ENCODE measurements at regions not wholly inside any gene's neighbourhood (a gene's known extent, or its start where the extent isn't known, plus 50 kb on each side); places are given as distances from the start of the nearest gene placed in this dataset.

- no peak for TF ChIP-seq TBP (optimal IDR thresholded peaks at IDR 0.05; ENCODE audit: low read depth, low read length)
- TF ChIP-seq FOXA1 (IDR thresholded peaks at IDR 0.05; ENCODE audit: borderline replicate concordance) = no peak
- no peak for TF ChIP-seq CAMTA2 (CRISPR knock-in tag; conservative IDR thresholded peaks at IDR 0.05)
- TF ChIP-seq SAP30 (IDR thresholded peaks at IDR 0.05; ENCODE audit: borderline replicate concordance, insufficient read depth, low read depth, low read length, poor library complexity, severe bottlenecking) = no peak
Measured at GRCh38 chr4:107366016-107366735, 330.1 kb upstream of the DKK2 start (continued).

- H3K9me3 ChIP-seq (replicated peaks; ENCODE audit: control insufficient read depth, insufficient read depth, low read depth, low read length) = no peaks in the 10 kb centered on the region
- H3K27ac ChIP-seq (ENCODE audit: extremely low read depth, low read depth, low read length) = no peak overlapping the region
- intact Hi-C loops (cut with micrococcal nuclease) (loop anchor here (10.0 kb wide), 1 partner anchor 372 kb away; no protein-coding TSS in a partner anchor), in situ Hi-C loops (cut with MboI) (no loop called here)
- H3K27me3 ChIP-seq (ENCODE audit: control insufficient read depth in 2 of 2, insufficient read depth in 2 of 2, low read length in 2 of 2) = no peaks in the 10 kb centered on the region
- H3K36me3 ChIP-seq (ENCODE audit: control insufficient read depth, insufficient read depth, low read length) = no peaks in the 10 kb centered on the region
- FAIRE-seq (no peak), DNase-seq (ENCODE audit: extremely low read depth in 1 of 4, low spot score in 3 of 4) (no peak), ATAC-seq (no peak)
- H3K4me1 ChIP-seq (replicated peaks in 1 of 2; ENCODE audit: control insufficient read depth in 2 of 2, insufficient read depth in 2 of 2, low read length in 2 of 2) = no peaks in the 10 kb centered on the region
- H2AFZ ChIP-seq (ENCODE audit: low read depth, low read length) = no peak overlapping the region
- POLR2A ChIA-PET = no interaction called here
- BruUV-seq (replicated peaks) = no TSS peak
- no peak overlapping the region for H3K4me2 ChIP-seq (ENCODE audit: insufficient read depth, low read length)
- no peaks in the 10 kb centered on the region for H4K20me1 ChIP-seq (replicated peaks; ENCODE audit: control insufficient read depth, insufficient read depth, low read length)
- CTCF ChIA-PET (ENCODE audit: low intra/inter-chr PET ratio) = no interaction called here
- no peaks in the 10 kb centered on the region for H3K9me1 ChIP-seq (ENCODE audit: control insufficient read depth, insufficient read depth, low read length)
- no peak overlapping the region for H3K4me3 ChIP-seq
- no peak overlapping the region for H3K9ac ChIP-seq (ENCODE audit: insufficient read depth in 1 of 2, low read depth in 2 of 2, low read length in 2 of 2)
- WGBS (ENCODE audit: insufficient coverage, low coverage, missing lambda C conversion rate) = 0% methylated on average over 2 of the region's 2 CpGs
- H3K79me2 ChIP-seq (ENCODE audit: control insufficient read depth, insufficient read depth, low read length) = no peaks in the 10 kb centered on the region
- no peak for TF ChIP-seq GTF2B (IDR thresholded peaks at IDR 0.05; ENCODE audit: extremely low read depth, insufficient read length)
- no peak for TF ChIP-seq PHF21A (IDR thresholded peaks at IDR 0.05; ENCODE audit: borderline replicate concordance, low read depth)
- no peak for TF ChIP-seq ZNF445 (CRISPR knock-in tag; IDR thresholded peaks at IDR 0.05; ENCODE audit: low read depth)
- TF ChIP-seq MBD1 (CRISPR knock-in tag; IDR thresholded peaks at IDR 0.05) = no peak
- TF ChIP-seq MXD1 (CRISPR knock-in tag; IDR thresholded peaks at IDR 0.05; ENCODE audit: borderline replicate concordance, poor library complexity, severe bottlenecking) = no peak
- TF ChIP-seq GMEB1 (CRISPR knock-in tag; IDR thresholded peaks at IDR 0.05) = no peak
- TF ChIP-seq FOXP4 (CRISPR knock-in tag; IDR thresholded peaks at IDR 0.05; ENCODE audit: borderline replicate concordance) = no peak
- no peak for TF ChIP-seq HOXB6 (CRISPR knock-in tag; IDR thresholded peaks at IDR 0.05; ENCODE audit: borderline replicate concordance)
- no peak for TF ChIP-seq L3MBTL2 (IDR thresholded peaks at IDR 0.05)
Measured at GRCh38 chr4:107363125-107363524, 327.0 kb upstream of the DKK2 start.

Measured in K562 (cell line).